HG02763 (cell line): ENCODE measurements at regions not wholly inside any gene's neighbourhood (a gene's known extent, or its start where the extent isn't known, plus 50 kb on each side); places are given as distances from the start of the nearest gene placed in this dataset.

Experiments used
- ATAC-seq: cut with Tn5 transposase; IDR thresholded peaks from one replicate; pipeline ENCODE4 v1.9.1; 2021; ENCODE audit warnings: mild to moderate bottlenecking, moderate library complexity; ENCODE audit not compliant: unreplicated experiment

DNA sequence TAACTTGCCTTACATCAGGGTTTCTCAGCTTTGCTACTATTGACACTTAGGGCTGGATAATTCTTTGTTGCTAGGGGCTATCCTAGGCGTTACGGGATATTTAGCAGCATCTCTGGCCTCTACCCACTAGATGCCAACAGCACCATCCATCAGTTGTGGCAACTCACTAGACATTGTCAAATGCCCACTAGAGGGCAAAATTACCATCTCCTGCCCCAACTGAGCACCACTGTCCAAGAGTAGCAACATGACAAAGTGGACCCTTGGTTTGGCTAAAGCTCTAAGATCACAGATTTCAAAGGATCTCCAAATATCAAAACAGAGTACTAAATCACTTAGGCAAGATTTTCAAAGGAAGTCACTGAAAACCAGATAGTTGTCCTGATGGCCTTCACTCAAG lies 251.7 kb upstream of the TBX3 start:
- no peak for ATAC-seq

DNA sequence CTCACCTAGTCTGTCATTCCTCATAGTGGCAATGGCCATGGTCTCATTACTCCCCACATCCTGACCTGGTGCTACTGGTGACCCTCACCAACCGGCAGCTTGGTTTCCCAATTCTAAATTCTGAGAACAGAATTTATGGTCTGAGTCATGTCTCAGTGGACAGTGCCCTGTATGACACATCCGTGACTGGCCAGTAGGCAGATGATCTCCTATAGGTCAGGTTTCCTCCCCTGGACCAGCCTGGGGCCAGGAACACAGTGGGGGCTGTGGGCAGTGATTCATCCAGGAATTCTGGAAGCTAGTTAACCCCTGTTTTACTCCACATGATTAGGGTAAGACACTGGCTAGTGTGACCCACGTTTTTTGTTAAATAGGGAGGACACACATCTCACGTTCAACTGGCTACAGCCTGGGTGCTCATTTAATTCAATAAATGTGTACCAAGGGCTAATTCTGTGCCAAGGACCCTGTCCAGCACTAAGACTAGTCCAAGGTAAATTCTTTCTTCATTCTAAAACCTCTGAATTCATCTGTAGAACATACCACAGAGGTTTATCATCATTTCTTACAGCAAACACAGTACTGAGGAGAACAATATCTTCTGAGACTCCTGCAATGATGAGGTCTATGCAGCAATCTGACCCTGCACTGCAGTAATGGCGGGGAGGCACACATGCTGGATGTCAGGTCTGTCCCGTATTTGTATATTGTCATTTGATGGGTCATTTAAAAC lies 249.6 kb upstream of the TBX3 start:
- no peak for ATAC-seq

DNA sequence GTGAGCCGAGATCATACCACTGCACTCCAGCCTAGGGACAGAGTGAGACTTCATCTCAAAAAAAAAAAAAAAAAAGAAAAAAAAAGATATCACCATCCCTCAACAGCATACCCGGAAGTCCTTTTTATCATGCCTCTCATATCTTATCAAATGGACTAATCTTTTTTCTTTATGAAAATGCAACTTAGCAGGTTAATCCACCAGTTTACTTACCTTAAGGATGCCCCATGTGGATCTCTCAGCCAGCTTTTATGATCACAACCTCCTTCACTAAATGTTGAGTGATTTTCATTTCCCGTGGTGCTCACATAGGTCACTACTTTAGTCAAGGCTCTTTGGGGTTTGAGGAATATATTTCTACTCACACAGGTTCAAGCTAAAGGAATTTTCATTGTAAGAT lies 248.8 kb upstream of the TBX3 start:
- ATAC-seq = no peak

DNA sequence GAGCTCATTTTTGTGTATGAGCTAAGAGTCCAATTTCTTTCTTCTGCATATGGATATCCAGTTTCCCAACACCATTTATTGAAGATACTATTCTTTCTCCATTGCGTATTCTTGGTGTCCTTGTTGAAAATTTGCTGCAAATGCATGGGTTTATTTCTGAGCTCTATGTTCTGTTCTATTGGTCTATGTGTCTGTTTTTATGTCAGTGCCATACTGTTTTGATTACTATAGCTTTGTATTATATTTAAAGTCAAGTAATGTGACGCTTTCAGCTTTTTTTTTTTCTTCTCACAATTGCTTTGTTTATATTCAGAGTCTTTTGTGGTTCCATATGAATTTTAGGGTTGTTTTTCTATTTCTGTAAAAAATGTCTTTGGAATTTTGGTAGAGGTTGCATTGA lies 247.1 kb upstream of the TBX3 start:
- ATAC-seq = no peak

DNA sequence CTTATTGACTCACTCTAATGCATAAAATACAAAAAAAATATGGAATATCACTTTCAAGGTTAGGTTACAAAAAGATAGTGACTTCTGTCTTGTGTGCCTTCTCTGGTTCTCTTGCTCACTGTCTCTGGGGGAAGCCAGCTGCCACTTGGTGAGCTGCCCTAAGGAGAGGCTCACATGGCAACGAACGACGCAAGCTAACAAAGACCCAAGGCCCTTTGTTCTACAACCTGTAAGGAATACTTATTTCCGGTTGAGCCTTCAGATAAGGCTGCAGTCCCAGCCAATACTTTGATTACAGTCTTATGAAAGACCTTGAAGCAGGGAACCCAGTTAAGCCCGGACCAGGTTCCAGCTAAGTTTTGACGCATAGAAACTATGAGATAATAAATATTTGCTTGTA lies 242.4 kb upstream of the TBX3 start:
- no peak for ATAC-seq

DNA sequence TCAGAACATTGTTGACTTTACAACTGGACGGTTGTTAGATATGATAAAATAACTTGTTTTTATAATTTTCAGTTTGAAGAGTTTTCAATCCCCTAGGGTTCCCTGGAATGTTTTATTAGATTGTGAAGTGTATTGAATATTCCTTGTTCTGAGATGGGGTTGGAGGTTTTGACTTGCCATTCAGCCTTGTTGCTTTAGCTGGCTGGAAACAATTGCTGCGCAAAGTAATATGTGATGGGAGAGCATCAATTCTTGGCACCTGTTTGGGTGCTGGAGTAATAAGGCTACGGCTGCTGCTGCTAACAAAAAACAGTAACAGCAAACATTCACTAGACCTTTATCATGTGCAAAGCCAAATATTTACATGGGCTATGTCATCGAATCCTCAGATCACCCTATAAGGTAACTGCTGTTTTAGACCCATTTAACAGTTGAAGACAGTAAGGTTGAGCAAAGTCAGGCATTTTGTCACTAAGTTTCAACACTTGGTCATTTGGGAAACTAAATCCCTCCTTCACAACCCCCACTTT lies 241.0 kb upstream of the TBX3 start:
- ATAC-seq = no peak

DNA sequence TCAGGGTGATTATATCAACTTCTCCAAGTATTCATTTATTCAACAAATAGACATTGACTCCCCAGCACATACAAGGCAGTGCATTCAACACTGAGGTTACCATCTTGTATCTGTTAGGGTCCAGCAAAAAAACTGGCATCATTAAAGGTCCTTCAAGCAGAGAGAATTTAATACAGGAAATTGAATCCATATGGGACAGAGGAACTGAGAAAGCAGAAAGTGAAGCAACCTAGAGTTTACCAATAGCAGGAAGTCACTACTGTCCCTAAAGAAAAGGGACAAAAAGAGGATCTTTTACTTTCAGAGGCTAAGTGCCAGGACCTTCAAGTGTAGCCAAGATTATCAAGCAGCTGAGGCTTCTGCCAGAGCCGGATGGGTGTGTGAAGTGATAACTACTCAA lies 237.8 kb upstream of the TBX3 start:
- no peak for ATAC-seq

DNA sequence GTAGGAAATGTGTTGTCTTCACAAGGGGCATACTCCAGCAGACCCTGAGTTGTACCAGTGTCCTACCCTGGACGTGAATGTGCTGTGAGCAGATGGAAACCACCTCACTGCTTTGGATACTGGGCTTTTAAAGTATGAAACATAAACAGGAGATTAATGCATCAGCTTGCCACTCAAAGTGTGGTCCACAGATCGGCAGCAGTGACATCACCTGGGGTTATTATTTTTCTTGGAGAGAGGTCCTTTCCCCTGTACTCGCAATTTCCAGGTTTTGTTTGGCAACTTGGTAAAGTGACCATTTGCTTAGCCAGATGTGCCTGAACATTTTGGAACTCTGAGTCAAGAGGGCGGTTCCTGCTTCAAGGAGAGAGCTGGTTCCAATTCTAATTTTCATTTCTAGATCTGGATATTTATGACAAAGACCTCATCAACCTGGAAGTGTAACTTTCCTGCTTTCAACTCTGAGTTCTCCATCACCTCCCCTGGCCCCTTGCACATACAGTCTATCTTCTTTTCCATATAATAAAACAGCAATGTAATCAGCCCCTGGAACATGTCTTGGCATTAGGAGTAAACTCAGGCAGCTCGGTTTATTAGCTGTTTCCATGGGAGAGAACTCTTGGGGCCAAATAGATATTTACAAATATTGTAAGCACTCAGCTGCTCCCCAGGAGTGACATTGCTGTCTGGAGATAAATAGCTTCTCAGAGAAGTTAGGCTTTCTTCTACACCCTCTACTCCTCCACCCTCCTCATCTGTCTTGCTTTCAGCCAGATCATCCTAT lies 237.0 kb upstream of the TBX3 start:
- no peak for ATAC-seq

DNA sequence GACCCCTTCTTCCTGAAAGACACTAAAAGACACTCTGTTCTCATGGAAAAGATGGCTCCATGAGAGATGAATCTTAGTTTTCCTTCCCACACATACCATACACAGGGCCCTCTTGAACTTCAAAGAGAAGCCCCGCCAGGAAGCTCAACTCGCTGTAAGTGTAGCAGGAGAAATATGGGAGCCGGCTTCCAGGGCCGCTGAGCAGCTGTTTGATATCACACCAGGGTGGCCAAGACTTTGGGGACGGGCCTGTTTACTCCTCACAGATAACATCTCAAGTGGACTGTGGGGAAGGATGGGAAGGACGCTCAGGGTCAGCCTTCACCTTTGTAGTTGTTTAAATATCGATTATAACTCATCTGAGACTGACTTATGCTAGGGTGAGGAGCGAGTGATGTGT lies 235.5 kb upstream of the TBX3 start:
- no peak for ATAC-seq

DNA sequence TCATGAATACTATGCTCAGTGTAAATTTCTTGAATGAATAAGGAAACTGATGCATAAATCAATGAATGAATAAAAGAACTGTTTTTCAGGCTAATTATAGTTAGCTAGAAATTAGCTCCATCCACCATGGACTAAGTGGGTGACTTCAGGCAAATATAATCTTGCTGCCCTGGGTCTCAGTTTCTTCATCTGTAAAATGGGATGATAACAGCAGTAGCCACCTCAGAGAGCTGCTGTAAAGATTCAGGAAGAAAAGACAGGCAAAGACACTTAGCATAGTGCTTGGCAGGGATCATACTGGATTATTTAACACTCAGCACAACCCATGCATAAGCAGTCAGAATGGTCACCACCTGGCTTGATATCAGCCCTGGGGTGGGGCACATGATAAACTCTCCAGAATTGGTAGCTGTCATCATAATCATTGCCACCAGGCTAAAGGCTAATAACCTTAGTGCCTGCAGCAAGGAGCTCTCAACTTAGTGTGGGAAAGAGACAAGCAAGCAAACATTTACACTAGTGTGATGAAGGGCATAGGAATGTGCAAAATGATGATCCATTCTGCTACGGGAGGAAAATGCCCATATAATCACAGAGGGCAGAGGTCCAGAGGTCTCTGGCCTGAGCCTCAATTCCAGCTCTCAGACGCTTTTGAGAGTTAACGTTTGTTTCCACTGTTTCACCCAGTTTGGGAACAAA lies 234.7 kb upstream of the TBX3 start:
- no peak for ATAC-seq

DNA sequence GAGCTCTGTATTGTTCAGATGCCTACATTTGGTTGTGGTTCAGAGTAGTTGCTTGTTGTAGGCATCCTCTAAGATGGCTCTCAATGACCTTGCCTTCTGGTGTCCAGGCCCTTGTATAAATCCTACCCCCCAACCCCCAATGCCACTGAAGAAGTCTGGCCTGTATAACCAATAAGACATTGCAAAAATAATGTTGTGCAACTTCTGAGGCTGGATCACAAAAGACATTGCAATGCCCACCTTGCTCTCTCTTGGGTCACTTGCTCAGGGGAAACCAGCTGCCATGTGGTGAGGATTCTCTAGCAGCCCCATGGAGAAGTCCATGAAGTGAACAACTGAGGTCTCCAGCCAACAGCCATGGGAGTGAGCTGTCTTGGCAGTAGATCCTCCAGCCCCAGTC lies 234.0 kb upstream of the TBX3 start:
- no peak for ATAC-seq

DNA sequence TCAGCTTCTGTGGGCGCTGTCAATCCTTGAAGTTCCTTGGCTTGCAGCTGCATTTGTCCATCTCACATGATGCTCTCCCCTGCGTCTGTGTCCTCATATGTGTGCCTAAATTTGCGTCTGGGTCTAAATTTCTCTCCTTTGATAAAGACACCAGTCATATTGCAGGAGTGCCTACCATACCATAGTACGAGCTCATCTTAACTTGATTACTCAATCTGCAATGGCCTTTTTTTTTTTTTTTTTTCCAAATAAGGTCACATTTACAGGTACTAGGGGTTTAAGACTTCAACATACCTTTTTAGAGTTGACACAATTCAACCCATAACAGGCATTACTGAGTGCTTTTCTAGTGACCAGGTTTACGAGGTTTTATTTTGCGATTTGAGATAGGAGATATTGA lies 233.3 kb upstream of the TBX3 start:
- ATAC-seq = no peak

DNA sequence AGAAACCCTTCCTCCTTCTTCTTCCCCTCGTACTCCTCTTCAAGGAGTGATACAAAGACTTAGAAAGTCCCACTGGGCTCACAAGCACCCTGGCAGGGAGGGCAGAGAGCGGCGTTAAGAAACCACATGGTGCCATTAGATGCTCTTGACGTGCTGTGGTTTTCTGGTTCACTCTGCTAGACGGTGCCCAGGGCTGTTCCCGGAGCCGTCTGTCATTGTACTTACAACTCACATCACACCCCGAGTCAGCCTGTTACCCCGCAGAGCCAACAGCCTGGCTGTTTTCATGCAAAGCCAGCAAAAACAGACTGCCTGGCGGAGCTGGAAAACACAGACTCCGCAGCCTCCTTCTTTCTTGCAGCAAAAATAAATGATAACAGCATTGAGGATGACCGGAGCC lies 232.6 kb upstream of the TBX3 start:
- ATAC-seq = no peak

DNA sequence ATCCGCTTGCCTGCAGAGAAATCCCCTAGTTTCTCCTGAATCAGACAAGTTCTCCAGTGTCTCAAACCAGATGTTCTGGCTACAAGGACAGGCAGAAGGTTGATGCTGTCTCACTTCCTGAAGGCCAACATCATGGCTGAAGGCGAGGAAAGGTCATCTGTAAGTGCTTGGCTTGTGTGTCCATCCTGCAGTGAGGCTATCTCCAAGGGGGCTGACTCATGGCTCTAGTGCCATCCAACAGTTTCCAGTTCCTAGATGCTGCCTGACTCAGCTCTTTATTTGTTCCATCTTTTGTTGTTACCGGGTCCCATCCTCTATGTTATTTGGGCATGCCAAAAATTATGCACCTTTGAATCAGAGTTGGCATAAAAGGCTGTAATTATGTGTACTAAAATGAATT lies 232.1 kb upstream of the TBX3 start:
- no peak for ATAC-seq

DNA sequence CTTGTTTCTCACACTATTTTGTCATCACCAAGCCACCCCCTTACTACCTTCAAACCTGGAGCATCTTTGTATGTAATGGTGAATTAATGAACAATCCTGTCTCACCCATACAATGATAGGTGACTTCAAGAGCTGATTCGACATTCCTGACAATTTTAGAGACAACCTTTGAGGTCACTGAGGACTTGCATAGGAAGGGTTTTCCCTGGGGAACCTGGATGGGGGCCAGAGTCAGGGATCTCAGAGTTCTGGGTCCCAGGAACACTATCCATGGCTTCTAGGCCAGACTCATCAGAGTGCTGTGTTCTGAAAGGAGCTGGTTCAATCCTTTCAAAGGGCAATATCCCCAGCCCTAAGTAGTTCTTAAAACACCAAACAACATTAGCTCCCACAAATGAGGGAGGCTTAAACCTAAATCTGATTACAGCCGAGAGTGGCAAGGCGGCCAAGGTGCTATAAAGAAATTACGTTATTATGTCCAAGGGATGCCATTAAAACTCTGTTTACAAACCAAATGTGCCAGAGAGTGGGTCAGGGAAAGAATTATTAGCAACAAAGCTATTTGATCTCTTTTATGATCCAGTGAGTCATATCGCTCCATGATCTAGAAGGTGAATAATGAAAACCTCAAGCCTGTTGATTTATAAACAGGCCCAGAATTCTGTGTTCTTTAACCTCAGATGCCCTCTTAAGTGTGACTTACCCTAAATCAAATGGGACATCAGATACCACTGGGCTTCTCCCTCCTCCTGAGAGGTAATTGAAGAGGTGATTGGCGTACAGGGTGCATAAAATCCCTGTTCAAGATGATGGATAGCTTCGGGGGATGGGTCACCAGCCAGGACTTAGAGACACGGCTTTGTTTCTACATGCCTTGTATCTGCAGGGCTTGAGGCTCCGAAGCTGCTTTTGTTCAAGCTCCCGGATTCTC lies 230.2 kb upstream of the TBX3 start:
- ATAC-seq = no peak

DNA sequence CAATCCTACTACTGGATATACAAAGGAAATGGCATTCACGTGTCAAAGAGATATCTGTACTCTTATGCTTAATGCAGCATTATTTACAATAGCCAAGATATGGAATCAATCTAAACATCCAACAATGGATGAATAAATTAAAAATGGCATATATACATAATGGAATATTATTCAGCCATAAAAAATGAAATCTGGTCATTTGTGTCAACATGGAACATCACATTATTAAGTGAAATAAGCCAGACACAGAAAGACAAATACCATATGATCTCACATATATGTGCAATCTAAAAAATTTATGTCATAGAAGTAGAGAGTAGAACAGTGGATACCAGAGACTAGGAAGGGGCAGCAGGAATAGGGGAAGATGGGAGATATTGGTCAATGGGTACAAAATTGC lies 228.8 kb upstream of the TBX3 start:
- ATAC-seq = no peak

DNA sequence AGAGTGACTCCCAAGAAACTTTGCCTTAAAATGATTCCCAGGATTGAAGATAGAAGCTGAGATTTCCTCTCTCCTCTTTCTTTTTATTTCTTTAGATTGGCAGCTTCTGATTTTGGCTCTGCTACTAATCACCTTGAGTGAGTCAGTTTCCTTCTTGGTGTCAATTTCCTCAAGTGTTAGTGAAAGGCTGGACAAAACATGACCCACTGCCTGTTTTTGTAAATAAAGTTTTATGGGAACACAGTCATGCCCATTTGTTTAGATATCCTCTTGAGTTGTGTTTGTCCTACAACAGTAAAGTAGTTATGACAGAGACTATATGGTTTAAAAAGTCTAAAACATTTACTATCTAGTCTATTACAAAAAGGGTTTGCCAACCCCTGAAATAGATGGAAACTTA lies 227.2 kb upstream of the TBX3 start:
- ATAC-seq = no peak

DNA sequence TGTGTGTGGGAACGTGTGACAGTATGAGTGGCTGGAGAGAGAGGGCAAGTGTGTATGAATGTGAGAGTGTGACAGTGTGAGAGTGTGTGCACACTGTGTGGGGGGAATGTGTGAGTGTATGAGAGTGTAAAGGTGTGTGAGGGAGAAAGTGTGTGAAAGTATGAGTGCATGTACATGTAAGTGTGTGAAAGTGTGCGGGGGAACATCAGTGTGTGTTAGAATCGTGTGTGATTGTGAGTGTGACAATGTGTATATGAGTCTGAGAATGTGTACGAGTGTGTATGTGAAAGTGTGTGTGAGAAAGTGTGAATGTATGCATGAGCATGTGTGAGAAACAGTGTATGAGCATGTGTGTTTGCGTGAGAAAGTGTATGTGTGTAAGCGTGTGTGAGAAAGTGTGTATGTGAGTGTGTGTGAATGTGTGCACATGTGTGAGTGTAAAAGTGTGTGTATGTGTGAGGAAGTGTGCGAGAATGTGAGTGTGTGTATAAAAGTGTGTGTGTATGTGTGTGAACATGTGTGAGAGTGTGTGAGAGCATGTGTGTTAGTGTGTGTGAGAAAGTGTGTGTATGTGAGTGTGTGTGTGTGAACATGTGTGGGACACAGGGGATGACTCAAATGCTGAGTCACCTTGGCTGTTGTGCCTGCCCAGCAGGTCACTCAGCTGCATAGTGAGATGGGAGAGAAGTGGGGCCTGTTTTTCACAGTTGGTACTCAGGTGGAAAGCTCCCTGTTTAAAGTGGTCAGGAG lies 220.5 kb upstream of the TBX3 start:
- no peak for ATAC-seq

DNA sequence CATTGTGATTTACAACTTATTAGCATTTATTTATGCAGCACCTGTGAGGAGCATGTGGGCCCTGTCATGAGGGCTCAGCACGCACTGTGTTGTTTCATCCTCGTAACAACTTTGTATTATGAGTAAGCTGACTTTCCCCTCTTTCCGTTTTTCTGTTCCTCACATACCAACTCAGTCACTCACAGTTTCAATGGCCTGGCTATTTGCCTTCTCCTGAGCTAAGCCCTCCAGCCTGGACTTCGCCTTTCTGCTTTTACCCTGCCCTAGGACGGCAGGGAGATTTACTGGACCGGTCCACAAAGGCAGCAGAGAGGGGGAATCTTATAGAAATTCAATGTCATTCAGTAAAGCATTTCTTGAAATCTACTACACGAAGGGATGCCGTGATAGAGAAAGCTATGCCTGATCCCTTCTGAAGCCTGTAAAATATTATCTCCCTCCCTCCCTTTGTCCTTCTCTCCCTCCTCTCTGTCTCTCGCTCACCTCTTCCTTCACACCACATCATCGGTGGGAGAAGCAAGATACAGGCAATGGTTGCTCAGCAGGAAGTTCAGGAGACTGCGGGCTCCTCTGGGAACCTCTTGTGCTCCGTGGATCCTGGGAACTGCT lies 219.2 kb upstream of the TBX3 start:
- no peak for ATAC-seq

DNA sequence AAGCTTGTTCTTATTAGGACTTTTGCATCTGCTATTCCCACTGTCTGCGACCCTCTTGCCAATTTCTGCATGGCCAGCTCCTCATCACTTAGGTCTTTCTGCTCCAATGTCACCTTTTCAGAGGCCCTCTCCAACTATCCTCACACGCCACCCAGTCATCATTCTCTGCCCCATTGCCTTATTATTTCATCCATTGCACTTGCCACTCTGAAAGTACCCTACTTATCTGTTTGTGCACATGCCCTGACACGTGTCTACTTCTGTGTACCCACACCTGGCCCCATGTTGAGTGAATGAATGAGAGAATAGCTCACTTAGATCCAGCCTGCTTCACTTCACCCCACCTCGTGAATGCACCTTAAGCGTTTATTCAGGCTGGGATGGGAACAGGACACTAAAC lies 218.7 kb upstream of the TBX3 start:
- ATAC-seq = no peak
